Medulla oblongata (tissue), 1 donor: ENCODE measurements at regions not wholly inside any gene's neighbourhood (a gene's known extent, or its start where the extent isn't known, plus 50 kb on each side); places are given as distances from the start of the nearest gene placed in this dataset.

Source experiments
- DNase-seq: peaks from one replicate; pipeline ENCODE4 v3.0.0-alpha.2; 2015; ENCODE audit errors: extremely low spot score

GRCh38 chr1:193806079-193807048, 620.0 kb upstream of the B3GALT2 start:
- no peak for DNase-seq

GRCh38 chr1:193799948-193800690, 613.7 kb upstream of the B3GALT2 start:
- no peak for DNase-seq

GRCh38 chr1:193799371-193799770, 613.0 kb upstream of the B3GALT2 start:
- DNase-seq = no peak

- peak; percentile 5 for DNase-seq
Measured at GRCh38 chr1:193794239-193794638, 607.8 kb upstream of the B3GALT2 start.

GRCh38 chr1:193791746-193792145, 605.3 kb upstream of the B3GALT2 start:
- no peak for DNase-seq

- no peak for DNase-seq
Measured at GRCh38 chr1:193787061-193787460, 600.6 kb upstream of the B3GALT2 start.

GRCh38 chr1:193785850-193786420, 599.5 kb upstream of the B3GALT2 start:
- no peak for DNase-seq

- DNase-seq = no peak
Measured at GRCh38 chr1:193774536-193775323, 588.3 kb upstream of the B3GALT2 start.

GRCh38 chr1:193771596-193771995, 585.2 kb upstream of the B3GALT2 start:
- no peak for DNase-seq

- no peak for DNase-seq
Measured at GRCh38 chr1:193769651-193770050, 583.2 kb upstream of the B3GALT2 start.

- no peak for DNase-seq
Measured at GRCh38 chr1:193767886-193768285, 581.5 kb upstream of the B3GALT2 start.

GRCh38 chr1:193766329-193766728, 579.9 kb upstream of the B3GALT2 start:
- no peak for DNase-seq

- no peak for DNase-seq
Measured at GRCh38 chr1:193763266-193763665, 576.9 kb upstream of the B3GALT2 start.

- DNase-seq = no peak
Measured at GRCh38 chr1:193762236-193762635, 575.8 kb upstream of the B3GALT2 start.

GRCh38 chr1:193755441-193755840, 569.0 kb upstream of the B3GALT2 start:
- DNase-seq = no peak

GRCh38 chr1:193754732-193755427, 568.5 kb upstream of the B3GALT2 start:
- DNase-seq = no peak

GRCh38 chr1:193754151-193754550, 567.7 kb upstream of the B3GALT2 start:
- DNase-seq = no peak

GRCh38 chr1:193753038-193753756, 566.8 kb upstream of the B3GALT2 start:
- DNase-seq = no peak

- no peak for DNase-seq
Measured at GRCh38 chr1:193749868-193750267, 563.5 kb upstream of the B3GALT2 start.

- DNase-seq = no peak
Measured at GRCh38 chr1:193747579-193747978, 561.2 kb upstream of the B3GALT2 start.
